ENCODE measurements at regions not wholly inside any gene's neighbourhood (a gene's known extent, or its start where the extent isn't known, plus 50 kb on each side); places are given as distances from the start of the nearest gene placed in this dataset.

DNA sequence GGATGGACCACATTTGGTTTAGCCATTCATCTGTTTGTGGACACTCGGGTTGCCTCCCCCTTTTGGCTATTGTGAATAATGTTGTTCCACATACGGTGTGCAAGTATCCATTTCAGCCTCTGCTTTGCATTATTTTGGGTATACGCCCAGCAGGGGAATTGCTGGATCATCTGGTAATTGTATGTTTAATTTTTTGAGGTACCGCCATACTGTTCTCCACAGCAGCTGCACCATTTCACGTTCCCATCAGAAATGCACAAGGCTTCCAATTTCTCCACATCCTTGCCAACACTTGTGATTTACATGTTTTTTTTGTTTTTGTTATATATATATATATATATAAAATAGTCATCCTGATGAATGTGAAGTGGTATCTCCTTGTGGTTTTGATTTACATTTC is 54.6 kb upstream of the TWIST2 start:
- DNase-seq = no peak

DNA sequence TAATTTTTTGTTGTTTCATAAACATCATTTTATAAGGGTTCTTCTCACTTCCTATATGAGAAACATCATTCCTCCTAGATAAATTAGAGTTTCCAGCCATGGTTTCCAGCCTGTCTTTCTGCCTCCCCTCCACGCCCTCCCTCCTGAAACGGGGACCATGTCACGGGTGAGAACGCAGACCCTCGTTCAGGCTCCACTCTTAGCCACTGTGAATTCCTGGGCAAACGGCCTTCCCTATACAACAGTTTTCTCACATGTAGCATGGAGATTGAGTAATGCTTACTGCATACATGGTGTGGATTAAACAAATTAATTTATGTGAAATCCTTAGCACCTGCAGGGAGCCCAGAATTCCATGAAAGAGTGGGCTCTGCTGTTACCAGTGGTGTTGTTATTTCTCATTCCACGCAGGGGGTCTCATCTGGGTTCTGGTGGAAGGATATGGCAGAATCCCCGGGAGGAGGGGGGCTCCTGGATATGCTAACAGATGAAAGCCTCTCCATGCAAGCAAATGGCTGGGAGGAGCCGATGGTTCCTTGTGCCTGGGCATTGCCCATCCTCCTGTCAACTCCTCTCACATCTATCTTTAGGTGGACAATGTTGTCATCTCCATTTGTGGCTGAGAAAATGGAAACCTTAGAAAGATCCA is 54.0 kb upstream of the TWIST2 start:
- DNase-seq = no peak

DNA sequence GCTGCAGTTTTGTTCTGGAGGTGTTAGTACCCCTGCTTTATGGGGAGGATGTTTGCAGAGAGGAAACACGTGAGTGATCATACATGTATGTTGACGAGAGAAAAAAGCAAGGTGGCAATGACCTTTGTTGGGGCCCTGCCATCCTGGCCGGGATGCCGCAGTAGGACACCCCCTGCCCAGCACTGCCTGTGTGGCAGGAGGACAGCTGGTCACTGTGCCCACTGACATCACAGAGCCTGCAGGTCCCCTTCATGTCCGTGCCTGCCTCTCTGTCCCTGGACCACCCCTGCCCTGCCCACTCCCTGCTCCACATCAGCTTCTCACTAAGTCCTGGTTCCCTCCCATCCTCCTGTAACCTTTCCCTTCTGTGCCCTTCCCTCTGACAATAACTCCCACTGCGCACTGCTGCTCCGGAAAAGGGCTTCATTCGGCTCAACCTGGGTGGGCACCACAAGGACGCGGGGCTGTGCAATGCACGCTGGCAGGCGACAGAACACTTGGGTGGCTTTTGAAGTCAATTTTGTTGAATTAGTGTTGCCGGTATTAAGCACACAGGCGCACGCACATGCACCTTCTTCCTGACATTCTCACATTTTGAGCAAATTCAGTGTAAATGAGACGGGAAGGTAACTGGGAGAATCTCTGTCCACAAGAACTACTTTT is 51.5 kb upstream of the TWIST2 start:
- no peak for DNase-seq

DNA sequence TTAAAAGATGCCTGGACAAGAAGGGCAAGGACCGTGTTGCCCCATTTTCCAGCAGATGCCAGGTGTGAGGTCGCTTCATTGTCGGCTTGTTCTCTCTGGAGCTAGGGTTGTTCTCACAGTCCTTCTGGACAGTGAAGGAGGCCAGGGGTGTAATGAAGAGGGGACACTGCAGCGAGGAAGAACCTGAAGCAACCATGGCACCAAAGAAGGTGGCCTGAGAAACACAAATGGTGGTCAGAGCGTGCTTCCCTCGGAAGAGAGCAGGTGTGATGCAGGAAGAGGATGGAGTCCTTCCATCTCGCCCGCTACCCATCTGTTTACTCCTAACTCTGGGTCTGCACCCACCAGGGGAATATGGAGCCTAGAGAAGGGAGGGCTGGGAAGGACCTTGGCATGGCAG is 50.3 kb upstream of the TWIST2 start:
- DNase-seq = no peak

All from right hindlimb (tissue), 1 donor.